Bronchial epithelial cell (primary cell): ENCODE measurements at regions not wholly inside any gene's neighbourhood (a gene's known extent, or its start where the extent isn't known, plus 50 kb on each side); places are given as distances from the start of the nearest gene placed in this dataset.

ENCODE experiments used
- DNase-seq: peaks from one replicate; pipeline ENCODE4 v3.0.0-alpha.2; 2010; ENCODE audit warnings: low read depth
- FAIRE-seq: peaks from 2 replicates; lab custom pipeline; 2011; peaks lifted over from hg19 to GRCh38; lab: Jason Lieb, UNC
- H3K27me3 ChIP-seq: 2 replicates; pipeline ENCODE4 v1.5.1; 2011; ENCODE audit warnings: low read length; ENCODE audit not compliant: control insufficient read depth, insufficient read depth
- H3K36me3 ChIP-seq: 2 replicates; pipeline ENCODE4 v1.5.1; 2011; ENCODE audit warnings: low read length; ENCODE audit not compliant: control insufficient read depth, insufficient read depth
- H3K4me3 ChIP-seq: 2 replicates; pipeline ENCODE4 v1.5.1; 2011; ENCODE audit warnings: mild to moderate bottlenecking, low read depth, low read length, control low read depth
- TF ChIP-seq, protein P1 (sequence below): IDR thresholded peaks from 2 replicates; pipeline ENCODE4 v1.5.1; 2011; ENCODE audit warnings: mild to moderate bottlenecking, moderate library complexity, low read length, control low read depth, inconsistent platforms; ENCODE audit not compliant: insufficient read depth, severe bottlenecking

DNA sequence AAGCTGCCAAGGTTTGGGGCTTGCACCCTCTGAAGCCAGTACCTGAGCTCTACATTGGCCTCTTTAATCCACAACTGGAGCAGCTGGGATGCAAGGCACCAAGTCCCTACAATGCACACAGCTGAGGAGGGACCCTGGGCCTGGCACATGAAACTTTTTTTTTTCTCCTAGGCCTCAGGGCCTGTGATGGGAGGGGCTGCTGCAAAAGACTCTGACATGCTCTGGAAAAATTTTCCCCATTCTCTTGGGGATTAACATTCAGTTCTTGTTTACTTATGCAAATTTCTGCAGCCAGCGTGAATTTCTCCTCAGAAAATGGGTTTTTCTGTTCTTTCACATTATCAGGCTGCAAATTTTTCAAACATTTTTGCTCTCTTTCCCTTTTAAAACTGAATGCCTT is 1072.2 kb downstream of the BRINP3 start:
- TF ChIP-seq, protein P1, sequence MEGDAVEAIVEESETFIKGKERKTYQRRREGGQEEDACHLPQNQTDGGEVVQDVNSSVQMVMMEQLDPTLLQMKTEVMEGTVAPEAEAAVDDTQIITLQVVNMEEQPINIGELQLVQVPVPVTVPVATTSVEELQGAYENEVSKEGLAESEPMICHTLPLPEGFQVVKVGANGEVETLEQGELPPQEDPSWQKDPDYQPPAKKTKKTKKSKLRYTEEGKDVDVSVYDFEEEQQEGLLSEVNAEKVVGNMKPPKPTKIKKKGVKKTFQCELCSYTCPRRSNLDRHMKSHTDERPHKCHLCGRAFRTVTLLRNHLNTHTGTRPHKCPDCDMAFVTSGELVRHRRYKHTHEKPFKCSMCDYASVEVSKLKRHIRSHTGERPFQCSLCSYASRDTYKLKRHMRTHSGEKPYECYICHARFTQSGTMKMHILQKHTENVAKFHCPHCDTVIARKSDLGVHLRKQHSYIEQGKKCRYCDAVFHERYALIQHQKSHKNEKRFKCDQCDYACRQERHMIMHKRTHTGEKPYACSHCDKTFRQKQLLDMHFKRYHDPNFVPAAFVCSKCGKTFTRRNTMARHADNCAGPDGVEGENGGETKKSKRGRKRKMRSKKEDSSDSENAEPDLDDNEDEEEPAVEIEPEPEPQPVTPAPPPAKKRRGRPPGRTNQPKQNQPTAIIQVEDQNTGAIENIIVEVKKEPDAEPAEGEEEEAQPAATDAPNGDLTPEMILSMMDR: no peak
- H3K36me3 ChIP-seq: no peaks in the 10 kb centered on the region
- H3K4me3 ChIP-seq: no peak overlapping the region
- FAIRE-seq (no peak), DNase-seq (no peak)
- no peaks in the 10 kb centered on the region for H3K27me3 ChIP-seq

DNA sequence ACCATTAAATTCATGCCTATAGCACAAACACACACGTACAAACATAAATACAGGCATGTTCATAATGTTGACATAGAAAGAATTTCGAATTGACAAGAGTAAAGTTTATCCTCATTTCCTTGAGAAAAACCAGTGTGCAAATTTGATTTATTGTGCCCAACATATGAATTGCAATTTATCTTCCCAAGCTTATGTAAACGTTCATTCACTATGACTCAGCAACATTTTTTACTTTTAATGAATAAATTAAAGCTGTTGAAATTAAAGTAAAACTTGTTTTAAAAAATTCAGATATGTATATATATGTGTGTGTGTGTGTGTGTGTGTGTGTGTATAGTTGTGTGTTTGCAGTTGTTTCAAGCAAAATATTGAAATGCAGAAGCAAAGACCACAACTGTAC is 1067.9 kb downstream of the BRINP3 start:
- Histone ChIP-seq H3K36me3 (no peaks in the 10 kb centered on the region), H3K27me3 (no peaks in the 10 kb centered on the region), H3K4me3 (no peak overlapping the region)
- TF ChIP-seq, protein P1: no peak
- no peak for DNase-seq
- FAIRE-seq: no peak

DNA sequence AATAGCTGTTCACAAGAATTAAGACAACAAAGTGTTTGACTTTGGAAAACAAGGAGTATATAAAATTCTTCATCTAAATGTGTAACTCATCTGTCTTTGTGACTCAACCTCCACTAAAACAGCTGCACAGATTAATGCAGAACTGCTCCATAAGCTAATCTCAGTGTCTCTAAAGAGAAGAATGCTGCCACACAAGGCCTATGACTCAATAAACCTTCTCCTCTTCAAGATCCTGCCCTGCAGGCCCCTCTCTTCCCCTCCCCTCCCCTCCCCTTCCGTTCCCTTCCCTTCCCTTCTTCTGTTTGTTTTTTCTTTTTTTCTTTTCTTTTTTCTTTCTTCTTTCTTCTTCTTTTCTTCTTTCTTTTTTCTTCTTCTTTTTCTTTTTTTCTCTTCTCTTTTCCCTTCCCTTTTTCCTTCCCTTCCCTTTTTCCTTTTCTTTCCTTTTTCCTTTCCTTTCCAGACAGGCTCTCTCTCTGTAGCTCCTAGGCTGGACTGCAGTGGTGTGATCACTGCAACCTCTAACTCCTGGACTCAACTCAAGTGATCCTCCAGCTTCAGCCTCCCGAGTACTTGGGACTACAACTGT is 1052.8 kb downstream of the BRINP3 start:
- no peak overlapping the region for H3K4me3 ChIP-seq
- H3K36me3 ChIP-seq: no peaks in the 10 kb centered on the region
- H3K27me3 ChIP-seq: no peaks in the 10 kb centered on the region
- TF ChIP-seq, protein P1: no peak
- FAIRE-seq: no peak
- peak; percentile 50 for DNase-seq

DNA sequence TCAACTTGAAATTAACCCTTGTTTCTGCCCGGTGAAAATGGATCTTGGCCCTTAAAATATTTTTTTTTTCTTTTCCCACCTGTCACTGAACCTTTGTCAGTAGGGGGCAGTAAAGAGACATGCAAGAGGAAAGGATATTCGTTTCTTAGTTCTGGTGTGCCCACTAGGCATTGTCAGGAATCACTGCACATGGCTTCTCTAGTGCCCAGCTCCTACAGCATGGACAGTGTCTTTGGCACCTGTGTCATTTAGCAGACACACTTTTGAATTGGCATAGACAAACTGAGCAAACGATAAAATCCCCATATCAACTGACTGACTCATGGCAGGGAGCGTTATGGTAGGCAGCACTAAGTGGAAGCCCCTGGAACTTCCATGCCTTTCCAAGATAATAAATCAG is 1048.1 kb downstream of the BRINP3 start:
- TF ChIP-seq, protein P1: peak; percentile 49
- H3K27me3 ChIP-seq: no peaks in the 10 kb centered on the region
- FAIRE-seq: no peak
- DNase-seq: peak; percentile 26
- no peaks in the 10 kb centered on the region for H3K36me3 ChIP-seq
- H3K4me3 ChIP-seq: no peak overlapping the region

DNA sequence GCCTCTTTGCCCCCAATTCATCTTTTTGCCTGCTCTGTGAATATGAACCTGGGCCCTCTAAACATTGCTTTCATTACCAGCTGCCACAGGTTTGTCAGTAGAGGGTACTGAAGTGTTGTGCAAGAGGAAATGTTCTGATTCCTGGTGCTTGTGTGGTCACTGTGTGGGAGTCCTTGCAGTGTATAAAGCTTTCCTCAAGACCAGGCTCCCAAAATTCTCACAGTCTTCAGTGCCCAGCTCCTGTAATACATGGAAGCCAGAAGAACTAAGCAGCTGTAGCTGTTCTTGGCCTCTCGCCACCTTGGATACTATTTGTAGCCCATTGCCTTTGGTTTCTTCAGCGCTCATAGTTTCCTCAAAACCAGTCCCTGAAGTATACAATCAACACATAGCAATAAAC is 1046.2 kb downstream of the BRINP3 start:
- peak; percentile 75 for FAIRE-seq
- no peaks in the 10 kb centered on the region for H3K27me3 ChIP-seq
- TF ChIP-seq, protein P1: no peak
- no peak overlapping the region for H3K4me3 ChIP-seq
- no peaks in the 10 kb centered on the region for H3K36me3 ChIP-seq
- peak; percentile 1 for DNase-seq

DNA sequence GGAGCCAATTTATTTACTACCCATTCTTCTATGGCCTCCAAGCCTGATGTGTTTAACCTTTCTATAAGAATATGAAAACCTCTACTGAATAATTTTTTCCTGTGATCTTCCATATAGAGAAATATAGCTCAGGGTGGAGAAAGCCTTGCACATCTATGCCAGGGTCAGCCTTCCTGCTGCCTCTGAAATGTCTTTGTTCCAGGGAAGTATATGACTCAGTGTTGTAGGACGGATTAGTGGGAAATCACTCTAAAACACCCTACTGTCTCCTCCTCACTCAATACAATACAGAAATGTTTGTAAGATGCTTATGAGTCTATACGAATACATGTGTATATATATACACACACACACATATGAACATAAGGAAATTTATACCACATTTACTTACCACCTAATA is 1044.9 kb downstream of the BRINP3 start:
- Histone ChIP-seq H3K36me3 (no peaks in the 10 kb centered on the region), H3K27me3 (no peaks in the 10 kb centered on the region), H3K4me3 (no peak overlapping the region)
- TF ChIP-seq, protein P1: no peak
- FAIRE-seq: no peak
- no peak for DNase-seq
